Astrocyte (in vitro differentiated cells and primary cell): ENCODE measurements at regions not wholly inside any gene's neighbourhood (a gene's known extent, or its start where the extent isn't known, plus 50 kb on each side); places are given as distances from the start of the nearest gene placed in this dataset.

Experiments used
- CTCF ChIP-seq: IDR thresholded peaks from 2 replicates; pipeline ENCODE4 v1.5.1; 2011; ENCODE audit warnings: low read depth, mild to moderate bottlenecking, inconsistent platforms, low read length, moderate library complexity; ENCODE audit not compliant: insufficient read depth
- EZH2 ChIP-seq: IDR thresholded peaks from 2 replicates; pipeline ENCODE4 v1.6.1; 2012; ENCODE audit warnings: mild to moderate bottlenecking, low read length, inconsistent platforms; ENCODE audit not compliant: insufficient read depth

DNA sequence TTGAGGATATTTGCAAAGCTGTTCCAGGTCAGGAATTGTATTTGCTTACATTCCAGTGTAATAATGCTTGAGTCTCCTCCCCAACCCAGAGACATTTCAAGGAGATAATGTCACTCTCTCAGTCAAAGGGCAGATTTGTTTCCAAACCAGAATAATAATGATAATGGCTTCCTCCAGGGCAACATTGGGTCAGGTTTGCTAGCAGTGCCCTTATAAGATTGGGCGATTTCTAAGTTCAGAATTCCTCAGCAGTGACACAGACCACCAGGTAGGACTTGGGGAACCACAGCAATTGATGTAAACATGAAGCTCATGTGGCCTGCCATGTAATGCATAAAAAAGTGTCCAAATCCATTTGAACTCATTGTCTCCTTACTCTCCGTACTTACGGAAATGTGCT lies 125.2 kb downstream of the BMP15 start:
- TF ChIP-seq CTCF, result no peak
- TF ChIP-seq EZH2, result no peak
